NOMO-1 (cell line): ENCODE measurements at regions not wholly inside any gene's neighbourhood (a gene's known extent, or its start where the extent isn't known, plus 50 kb on each side); places are given as distances from the start of the nearest gene placed in this dataset.
"Not testable (repeated sequence)": the region's sequence is repeated elsewhere in the genome, so short reads cannot be mapped to it uniquely, and the experiment has no call there.

Experiments used
- DNase-seq, 2 experiments: peaks; one replicate each; lab custom pipeline; 2025; ENCODE audit not compliant: unreplicated experiment in 2 of 2; lab: John Stamatoyannopoulos, UW

GRCh38 chr9:587527-587926 lies 254.0 kb upstream of the DMRT1 start:
- DNase-seq, result no peak

- DNase-seq, result no peak
Measured at GRCh38 chr9:588981-589380, 252.5 kb upstream of the DMRT1 start.

- peak in 1 of 2 experiments; percentile 8 for DNase-seq
Measured at GRCh38 chr9:589723-590122, 251.8 kb upstream of the DMRT1 start.

GRCh38 chr9:591292-591691 lies 250.2 kb upstream of the DMRT1 start:
- DNase-seq, result no peak

GRCh38 chr9:592225-592624 lies 249.3 kb upstream of the DMRT1 start:
- no peak for DNase-seq

- DNase-seq, result no peak
Measured at GRCh38 chr9:592733-593132, 248.8 kb upstream of the DMRT1 start.

GRCh38 chr9:593809-594208 lies 247.7 kb upstream of the DMRT1 start:
- no peak for DNase-seq

GRCh38 chr9:596703-597102 lies 244.8 kb upstream of the DMRT1 start:
- DNase-seq, result no peak

- DNase-seq, result no peak
Measured at GRCh38 chr9:600006-600405, 241.5 kb upstream of the DMRT1 start.

- no peak for DNase-seq
Measured at GRCh38 chr9:602716-603115, 238.8 kb upstream of the DMRT1 start.

GRCh38 chr9:603126-603525 lies 238.4 kb upstream of the DMRT1 start:
- DNase-seq, result no peak

GRCh38 chr9:607417-607816 lies 234.1 kb upstream of the DMRT1 start:
- no peak for DNase-seq

GRCh38 chr9:613771-614347 lies 227.6 kb upstream of the DMRT1 start:
- peak; percentile 67 to 88 for DNase-seq

- no peak for DNase-seq
Measured at GRCh38 chr9:614431-614830, 227.1 kb upstream of the DMRT1 start.

GRCh38 chr9:615756-616155 lies 225.7 kb upstream of the DMRT1 start:
- DNase-seq, result no peak

- no peak for DNase-seq
Measured at GRCh38 chr9:616694-617093, 224.8 kb upstream of the DMRT1 start.

GRCh38 chr9:617445-618085 lies 223.9 kb upstream of the DMRT1 start:
- no peak for DNase-seq

GRCh38 chr9:618478-618877 lies 223.0 kb upstream of the DMRT1 start:
- no peak for DNase-seq

- peak in 1 of 2 experiments; percentile 43 for DNase-seq
Measured at GRCh38 chr9:621201-621855, 220.2 kb upstream of the DMRT1 start.

GRCh38 chr9:624935-625500 lies 216.5 kb upstream of the DMRT1 start:
- DNase-seq, result no peak

- no peak for DNase-seq
Measured at GRCh38 chr9:625613-626012, 215.9 kb upstream of the DMRT1 start.

- not testable (repeated sequence) for DNase-seq
Measured at GRCh38 chr9:626114-626513, 215.4 kb upstream of the DMRT1 start.
